ENCODE measurements at regions not wholly inside any gene's neighbourhood (a gene's known extent, or its start where the extent isn't known, plus 50 kb on each side); places are given as distances from the start of the nearest gene placed in this dataset.

- TF ChIP-seq, protein P1, sequence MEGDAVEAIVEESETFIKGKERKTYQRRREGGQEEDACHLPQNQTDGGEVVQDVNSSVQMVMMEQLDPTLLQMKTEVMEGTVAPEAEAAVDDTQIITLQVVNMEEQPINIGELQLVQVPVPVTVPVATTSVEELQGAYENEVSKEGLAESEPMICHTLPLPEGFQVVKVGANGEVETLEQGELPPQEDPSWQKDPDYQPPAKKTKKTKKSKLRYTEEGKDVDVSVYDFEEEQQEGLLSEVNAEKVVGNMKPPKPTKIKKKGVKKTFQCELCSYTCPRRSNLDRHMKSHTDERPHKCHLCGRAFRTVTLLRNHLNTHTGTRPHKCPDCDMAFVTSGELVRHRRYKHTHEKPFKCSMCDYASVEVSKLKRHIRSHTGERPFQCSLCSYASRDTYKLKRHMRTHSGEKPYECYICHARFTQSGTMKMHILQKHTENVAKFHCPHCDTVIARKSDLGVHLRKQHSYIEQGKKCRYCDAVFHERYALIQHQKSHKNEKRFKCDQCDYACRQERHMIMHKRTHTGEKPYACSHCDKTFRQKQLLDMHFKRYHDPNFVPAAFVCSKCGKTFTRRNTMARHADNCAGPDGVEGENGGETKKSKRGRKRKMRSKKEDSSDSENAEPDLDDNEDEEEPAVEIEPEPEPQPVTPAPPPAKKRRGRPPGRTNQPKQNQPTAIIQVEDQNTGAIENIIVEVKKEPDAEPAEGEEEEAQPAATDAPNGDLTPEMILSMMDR (conservative IDR thresholded peaks at IDR 0.05; ENCODE audit: low read depth, low read length): no peak
- TF ChIP-seq EZH2phosphoT487 (IDR thresholded peaks at IDR 0.05; ENCODE audit: borderline replicate concordance, low read length): no peak
These were observed 187.0 kb upstream of the RPL38 start for GRCh38 chr17:74016461-74016860.

Data from PC-3 (cell line).